ENCODE measurements at regions not wholly inside any gene's neighbourhood (a gene's known extent, or its start where the extent isn't known, plus 50 kb on each side); places are given as distances from the start of the nearest gene placed in this dataset.
"Not testable (repeated sequence)": the region's sequence is repeated elsewhere in the genome, so short reads cannot be mapped to it uniquely, and the experiment has no call there.

DNA sequence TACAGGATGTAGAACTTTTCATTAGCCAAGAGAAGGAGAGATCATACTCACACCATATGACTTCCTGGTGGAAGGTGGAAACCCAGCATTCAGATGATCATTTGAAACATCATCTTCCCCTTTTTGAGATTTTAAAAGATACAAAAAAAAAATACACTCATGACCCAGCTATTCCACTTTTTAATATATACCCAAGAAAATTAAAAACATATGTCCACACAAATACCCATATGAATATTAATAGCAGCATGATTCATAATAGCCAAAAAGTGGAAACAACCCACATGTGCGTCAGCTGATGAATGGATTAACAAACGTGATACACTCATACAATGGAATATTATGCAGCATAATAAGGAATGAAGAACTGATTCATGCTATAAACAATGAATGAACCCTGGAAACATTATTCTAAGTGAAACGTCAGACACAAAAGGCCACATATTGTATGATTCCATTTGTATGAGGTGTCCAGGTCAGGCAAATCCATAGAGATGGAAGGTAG is 130.0 kb upstream of the SGK1 start:
- no peak for DNase-seq

DNA sequence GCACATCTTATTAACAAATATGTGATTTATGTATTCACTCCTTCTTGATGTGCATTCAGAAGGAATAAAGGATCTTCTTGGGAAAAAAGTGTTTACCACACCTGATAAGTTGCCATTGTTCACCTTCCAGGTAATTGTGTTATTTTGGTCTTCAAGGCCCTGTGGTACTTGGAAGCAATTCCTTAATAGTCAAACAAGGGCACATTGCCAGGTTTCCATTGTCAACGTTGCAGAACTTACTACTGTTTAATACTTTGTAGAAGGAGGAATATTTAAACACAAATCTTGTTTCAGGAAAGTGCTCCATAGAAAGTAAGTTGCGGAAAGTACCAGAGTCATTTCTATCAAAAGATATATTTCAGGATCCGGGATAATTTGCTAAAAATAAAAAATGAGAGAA is 129.5 kb upstream of the SGK1 start:
- DNase-seq = no peak

DNA sequence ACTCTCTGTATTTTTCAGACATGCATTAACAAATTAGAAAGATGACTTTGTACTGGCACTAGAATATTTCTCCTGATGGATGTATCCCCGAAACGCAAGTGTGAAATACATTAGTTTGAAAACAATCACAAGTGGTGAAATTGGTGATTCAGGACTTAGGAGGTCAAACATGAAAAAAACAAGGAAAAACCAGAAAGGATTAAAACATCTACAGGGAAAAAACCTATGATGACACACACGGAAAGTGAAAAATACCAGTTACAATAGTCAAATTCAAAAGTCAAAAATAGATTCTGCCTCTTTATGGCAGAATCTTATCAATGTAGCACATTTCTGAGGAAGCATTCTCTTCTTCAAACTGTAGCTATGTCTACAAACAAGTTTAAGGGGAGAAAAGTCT is 129.0 kb upstream of the SGK1 start:
- DNase-seq = no peak

- DNase-seq = no peak
Observed at GRCh38 chr6:134446218-134446848, 128.4 kb upstream of the SGK1 start.

DNA sequence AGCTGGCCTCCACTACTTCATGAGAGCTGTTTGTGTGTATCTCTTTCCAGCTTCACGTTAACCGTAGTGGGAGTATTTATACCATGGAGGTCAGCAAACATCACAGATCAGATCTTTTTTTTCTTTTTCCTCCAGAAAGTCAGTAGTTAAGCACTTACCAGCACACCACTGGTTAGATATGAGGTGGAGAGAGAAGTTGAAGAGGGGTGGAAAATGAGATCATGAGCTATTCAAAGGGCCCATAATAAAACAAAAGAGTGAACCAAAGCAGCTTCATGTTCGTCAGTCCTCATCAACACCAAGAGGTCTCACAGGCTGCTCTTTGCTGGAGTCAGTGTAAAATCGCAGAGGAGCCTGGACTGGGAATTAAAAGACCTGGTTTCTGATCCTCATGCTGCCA is 125.1 kb upstream of the SGK1 start:
- no peak for DNase-seq

- DNase-seq = no peak
Observed at GRCh38 chr6:134442073-134442472, 124.2 kb upstream of the SGK1 start.

DNA sequence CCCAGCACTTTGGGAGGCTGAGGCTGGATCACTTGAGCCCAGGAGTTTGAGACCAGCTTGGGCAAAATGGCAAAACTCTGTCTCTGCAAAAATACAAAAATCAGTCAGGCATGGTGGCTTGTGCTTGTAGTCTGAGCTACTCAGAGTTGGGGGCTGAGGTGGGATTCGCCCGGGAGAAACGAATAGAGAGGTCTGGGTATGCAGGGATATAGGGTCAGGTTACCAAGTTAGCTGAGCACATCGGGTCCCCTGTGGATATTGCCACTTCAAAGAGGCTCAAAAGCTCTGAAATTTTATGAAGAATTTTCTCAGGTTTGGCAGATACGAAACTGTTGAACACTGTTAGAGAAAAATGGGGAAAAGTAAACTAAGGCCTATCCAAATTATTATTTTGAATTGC is 120.9 kb upstream of the SGK1 start:
- no peak for DNase-seq

DNA sequence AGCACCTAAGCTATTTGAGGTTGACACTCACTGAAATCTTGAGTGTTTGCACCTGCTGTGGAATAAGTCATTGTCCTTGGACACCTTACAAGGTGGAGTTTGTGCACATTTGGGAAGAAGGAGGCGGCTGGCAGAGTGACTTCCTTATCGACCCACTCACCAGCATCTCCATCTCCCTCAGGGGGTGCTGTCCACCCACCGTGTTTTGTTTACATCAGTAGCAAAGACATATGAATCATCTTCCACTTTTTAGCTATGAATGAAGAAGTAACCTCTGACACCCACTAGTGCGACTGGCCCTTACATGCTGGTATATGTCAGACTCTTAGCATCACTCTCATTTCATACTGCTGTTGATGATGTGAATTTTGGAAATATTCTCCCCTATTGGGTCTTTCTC is 119.5 kb upstream of the SGK1 start:
- no peak for DNase-seq

DNA sequence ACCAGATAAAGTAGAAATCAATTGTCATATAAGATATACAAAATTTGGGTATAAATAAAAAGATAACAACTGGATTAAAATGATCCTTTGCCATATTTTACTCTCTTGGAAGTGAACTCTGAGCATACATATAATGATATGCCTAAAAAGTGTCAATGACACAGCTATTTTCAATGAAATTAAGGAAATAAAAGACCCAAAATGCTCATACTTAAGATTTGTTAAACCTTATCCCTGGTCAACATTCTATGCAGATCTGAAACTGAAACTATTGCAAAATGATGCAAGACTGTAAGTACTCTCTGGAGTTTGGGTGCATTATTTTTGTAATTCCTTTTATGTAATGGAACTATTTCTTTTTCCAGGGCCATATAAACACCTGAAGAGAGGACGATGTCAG is 119.0 kb upstream of the SGK1 start:
- DNase-seq = no peak

GRCh38 chr6:134436281-134436815 is 118.4 kb upstream of the SGK1 start:
- peak; percentile 23 for DNase-seq

GRCh38 chr6:134435814-134436280 is 117.9 kb upstream of the SGK1 start:
- DNase-seq = no peak

GRCh38 chr6:134434019-134434942 is 116.4 kb upstream of the SGK1 start:
- DNase-seq = no peak

- no peak for DNase-seq
Observed at GRCh38 chr6:134432036-134432435, 114.1 kb upstream of the SGK1 start.

- no peak for DNase-seq
Observed at GRCh38 chr6:134431421-134431859, 113.5 kb upstream of the SGK1 start.

DNA sequence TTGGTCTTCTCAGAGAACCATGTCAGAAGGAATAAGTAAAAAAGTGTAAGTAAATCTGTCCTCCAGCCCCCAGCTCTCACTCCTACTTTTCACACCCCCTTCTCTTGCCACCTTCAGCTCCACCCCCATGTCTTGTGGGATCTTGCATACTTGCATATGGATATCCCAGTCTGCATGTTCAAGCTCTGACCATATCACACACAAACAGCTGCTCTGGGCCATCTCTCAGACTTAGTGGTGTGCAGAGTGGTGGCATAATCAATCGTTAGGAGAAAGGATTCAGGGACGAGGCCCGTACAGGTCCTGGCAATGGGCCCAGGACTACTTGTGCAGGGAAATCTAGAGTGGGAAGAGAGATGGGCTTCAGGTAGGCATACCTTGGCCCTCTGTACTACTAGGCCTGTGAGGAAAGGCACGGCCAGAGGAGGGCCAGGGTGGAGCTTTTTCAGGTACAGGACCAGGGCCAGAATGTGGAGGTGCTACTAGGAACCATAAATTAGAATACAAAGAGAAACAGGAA is 112.0 kb upstream of the SGK1 start:
- DNase-seq = no peak

DNA sequence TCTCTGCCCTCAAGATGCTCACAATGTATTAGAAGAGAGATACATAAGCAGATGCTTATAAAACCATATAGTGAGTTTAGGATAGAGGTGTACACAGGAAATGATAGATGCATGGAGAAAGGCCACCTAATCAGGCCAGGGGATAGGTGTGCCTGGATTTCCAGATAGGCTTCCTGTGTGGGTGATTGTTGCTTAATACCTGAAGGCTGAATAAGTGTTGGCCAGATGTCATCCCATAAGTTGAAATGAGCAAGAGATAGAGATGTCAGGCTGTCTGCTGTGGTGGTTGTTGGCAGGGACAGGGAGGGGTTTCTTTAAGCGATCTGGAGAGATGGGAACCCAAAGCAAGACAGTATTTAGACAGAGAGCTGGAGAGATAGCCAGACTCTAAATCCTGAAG is 109.8 kb upstream of the SGK1 start:
- DNase-seq = no peak

GRCh38 chr6:134426623-134427022 is 108.7 kb upstream of the SGK1 start:
- DNase-seq = no peak

- not testable (repeated sequence) for DNase-seq
Observed at GRCh38 chr6:134425917-134426316, 108.0 kb upstream of the SGK1 start.

DNA sequence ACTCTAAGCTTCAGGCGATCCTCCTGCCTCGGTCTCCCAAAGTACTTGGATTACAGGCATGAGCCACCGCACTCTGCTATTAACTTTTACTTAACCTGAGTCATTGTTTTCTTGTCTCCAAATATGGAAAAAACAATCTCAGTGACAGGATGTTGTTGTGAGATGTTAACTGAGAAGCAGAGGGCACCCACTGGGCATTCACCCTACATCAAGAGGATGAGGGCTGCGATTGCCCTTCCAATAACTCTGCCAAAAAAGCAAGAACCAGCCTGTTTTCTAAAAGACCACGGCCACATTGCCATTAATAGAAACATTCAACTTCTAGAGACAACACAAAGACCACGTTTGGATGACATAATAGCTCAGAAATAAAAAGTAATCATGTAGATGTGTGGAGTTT is 107.6 kb upstream of the SGK1 start:
- no peak for DNase-seq

DNA sequence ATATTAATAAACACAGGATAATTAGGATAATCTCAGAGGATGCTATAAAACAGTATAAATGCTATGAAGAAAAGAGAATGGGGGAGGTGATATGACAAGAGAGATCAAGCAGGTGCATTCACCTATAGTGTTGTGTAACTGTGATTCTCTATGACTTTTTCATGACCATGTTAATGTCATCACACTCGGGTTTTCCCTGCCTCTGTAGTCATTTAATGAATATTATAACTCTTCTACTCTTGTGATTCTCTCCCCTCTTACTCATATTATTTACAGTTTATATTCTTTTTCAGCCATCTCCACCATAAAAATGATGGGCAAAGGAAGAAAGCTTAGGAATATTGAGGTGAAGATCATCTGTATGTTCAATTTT is 106.9 kb upstream of the SGK1 start:
- no peak for DNase-seq

DNA sequence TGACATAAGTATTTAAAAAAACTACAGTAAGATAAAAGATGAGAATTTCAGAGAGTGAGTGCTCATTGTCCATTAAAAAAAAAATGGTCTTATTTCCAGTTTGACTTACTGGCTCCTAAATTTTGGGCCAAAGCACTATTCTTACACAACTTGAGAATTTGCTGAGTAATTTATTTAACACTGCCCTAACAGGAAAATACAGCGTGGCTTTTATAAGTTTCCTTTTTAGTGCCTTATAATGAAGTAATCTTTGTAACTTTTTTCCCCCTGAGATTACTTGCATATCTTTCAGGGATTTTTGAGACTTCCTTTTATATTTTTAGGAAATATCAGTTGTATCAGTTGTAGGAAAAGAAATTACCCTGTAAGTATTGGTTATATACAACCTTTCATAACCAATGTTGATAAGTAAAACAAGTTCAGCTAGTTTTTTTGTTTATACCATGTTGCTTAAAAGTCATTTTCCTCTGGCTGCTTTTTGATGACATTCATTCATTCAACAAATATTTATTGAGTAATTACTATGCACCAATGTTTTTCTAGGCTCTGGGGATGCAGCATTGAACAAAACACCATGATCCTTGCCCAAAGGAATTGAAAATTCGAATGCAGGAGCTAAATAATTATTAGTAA is 106.4 kb upstream of the SGK1 start:
- no peak for DNase-seq

GRCh38 chr6:134422426-134423231 is 104.7 kb upstream of the SGK1 start:
- DNase-seq = no peak
